PC-9 (cell line): ENCODE measurements at regions not wholly inside any gene's neighbourhood (a gene's known extent, or its start where the extent isn't known, plus 50 kb on each side); places are given as distances from the start of the nearest gene placed in this dataset.

Experiments
- BruUV-seq: library from RNA; stranded (reverse); fragments of 400-500 nt; replicated peaks from 2 replicates; lab custom pipeline; 2021; lab: Mats Ljungman, UMichigan
- CTCF ChIA-PET: fragments of 300-600 bp; sonication (Branson Sonifier 250); formaldehyde crosslinking; loops from one replicate; lab custom pipeline; 2022; ENCODE audit warnings: antibody characterized with exemption; lab: Charles Lee
- POLR2A ChIA-PET: fragments of 300-600 bp; sonication (Branson Sonifier 250); formaldehyde crosslinking; loops from one replicate; lab custom pipeline; 2022; ENCODE audit warnings: antibody characterized with exemption; ENCODE audit not compliant: unreplicated experiment; lab: Charles Lee
- DNase-seq, 2 experiments: peaks; one replicate each; pipeline versions ENCODE4 v3.0.0 to v3.0.0-alpha.2; 2015 to 2022; ENCODE audit warnings: mixed read lengths in 1 of 2
- H2AFZ ChIP-seq: fragments of 200-600 bp; sonication (generic); 2 replicates; pipeline ENCODE4 v1.8.1; 2017; ENCODE audit warnings: antibody characterized with exemption
- H3F3A ChIP-seq: fragments of 200-600 bp; sonication (generic); 2 replicates; pipeline ENCODE4 v1.8.1; 2017; ENCODE audit warnings: antibody characterized with exemption, mild to moderate bottlenecking, low read depth; ENCODE audit not compliant: insufficient read depth
- H3K27ac ChIP-seq: fragments of 200-600 bp; sonication (generic); 2 replicates; pipeline ENCODE4 v1.6.1; 2016; ENCODE audit warnings: mixed run types
- H3K27me3 ChIP-seq: fragments of 200-600 bp; sonication (generic); 2 replicates; pipeline ENCODE4 v1.6.1; 2016; ENCODE audit warnings: low read depth, mixed run types; ENCODE audit not compliant: insufficient read depth
- H3K36me3 ChIP-seq: fragments of 200-600 bp; sonication (generic); 2 replicates; pipeline ENCODE4 v1.6.1; 2016; ENCODE audit warnings: low read depth, mixed run types
- H3K4me1 ChIP-seq: fragments of 200-600 bp; sonication (generic); replicated peaks from 2 replicates; pipeline ENCODE4 v1.6.1; 2016; ENCODE audit warnings: mixed run types; ENCODE audit not compliant: insufficient read depth
- H3K4me2 ChIP-seq: fragments of 200-600 bp; sonication (generic); 2 replicates; pipeline ENCODE4 v1.6.1; 2017; ENCODE audit warnings: mixed run types
- H3K4me3 ChIP-seq: fragments of 200-600 bp; sonication (generic); 2 replicates; pipeline ENCODE4 v1.6.1; 2016; ENCODE audit warnings: mixed run types
- H3K79me2 ChIP-seq: fragments of 200-600 bp; sonication (generic); 2 replicates; pipeline ENCODE4 v1.6.1; 2017; ENCODE audit warnings: low read depth, mixed run types
- H3K9me2 ChIP-seq: fragments of 200-600 bp; sonication (generic); 2 replicates; pipeline ENCODE4 v1.8.1; 2017; ENCODE audit warnings: mild to moderate bottlenecking; ENCODE audit not compliant: insufficient read depth
- H3K9me3 ChIP-seq: fragments of 200-600 bp; sonication (generic); 2 replicates; pipeline ENCODE4 v1.8.1; 2016; ENCODE audit warnings: low read depth; ENCODE audit not compliant: insufficient read depth
- H4K20me1 ChIP-seq: fragments of 200-600 bp; sonication (generic); 2 replicates; pipeline ENCODE4 v1.8.1; 2017; ENCODE audit not compliant: insufficient read depth
- EZH2 ChIP-seq: fragments of 200-600 bp; sonication (generic); IDR thresholded peaks from 2 replicates; pipeline ENCODE4 v1.8.0; 2017; ENCODE audit warnings: antibody characterized with exemption, low read depth
- intact Hi-C: fragments of 100-400 bp; cut with micrococcal nuclease; formaldehyde crosslinking; loops from one replicate; pipeline ENCODE4 v1.10.0; 2022; ENCODE audit not compliant: unreplicated experiment
- TF ChIP-seq, protein P1 (sequence below): fragments of 200-600 bp; sonication (generic); conservative IDR thresholded peaks from 2 replicates; pipeline ENCODE4 v1.6.1; 2017; ENCODE audit warnings: mixed run types, antibody characterized with exemption, mild to moderate bottlenecking, moderate library complexity

- Histone ChIP-seq H3K27me3 (no peaks in the 10 kb centered on the region), H3K27ac (no peak overlapping the region), H3K4me3 (no peak overlapping the region), H3K36me3 (no peaks in the 10 kb centered on the region), H3F3A (no peaks in the 10 kb centered on the region), H2AFZ (no peak overlapping the region), H3K9me3 (no peaks in the 10 kb centered on the region), H3K79me2 (no peaks in the 10 kb centered on the region), H3K9me2 (no peaks in the 10 kb centered on the region), H3K4me2 (no peak overlapping the region), H4K20me1 (no peaks in the 10 kb centered on the region), H3K4me1 (no peaks in the 10 kb centered on the region)
- intact Hi-C loops: no loop called here
- TF ChIP-seq, protein P1, sequence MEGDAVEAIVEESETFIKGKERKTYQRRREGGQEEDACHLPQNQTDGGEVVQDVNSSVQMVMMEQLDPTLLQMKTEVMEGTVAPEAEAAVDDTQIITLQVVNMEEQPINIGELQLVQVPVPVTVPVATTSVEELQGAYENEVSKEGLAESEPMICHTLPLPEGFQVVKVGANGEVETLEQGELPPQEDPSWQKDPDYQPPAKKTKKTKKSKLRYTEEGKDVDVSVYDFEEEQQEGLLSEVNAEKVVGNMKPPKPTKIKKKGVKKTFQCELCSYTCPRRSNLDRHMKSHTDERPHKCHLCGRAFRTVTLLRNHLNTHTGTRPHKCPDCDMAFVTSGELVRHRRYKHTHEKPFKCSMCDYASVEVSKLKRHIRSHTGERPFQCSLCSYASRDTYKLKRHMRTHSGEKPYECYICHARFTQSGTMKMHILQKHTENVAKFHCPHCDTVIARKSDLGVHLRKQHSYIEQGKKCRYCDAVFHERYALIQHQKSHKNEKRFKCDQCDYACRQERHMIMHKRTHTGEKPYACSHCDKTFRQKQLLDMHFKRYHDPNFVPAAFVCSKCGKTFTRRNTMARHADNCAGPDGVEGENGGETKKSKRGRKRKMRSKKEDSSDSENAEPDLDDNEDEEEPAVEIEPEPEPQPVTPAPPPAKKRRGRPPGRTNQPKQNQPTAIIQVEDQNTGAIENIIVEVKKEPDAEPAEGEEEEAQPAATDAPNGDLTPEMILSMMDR: no peak
- no peak for TF ChIP-seq EZH2
- CTCF ChIA-PET: no interaction called here
- no TSS peak for BruUV-seq
- no peak for DNase-seq
- POLR2A ChIA-PET: no interaction called here
Measured at GRCh38 chr2:140061240-140061639, 1281.0 kb upstream of the NXPH2 start.

DNA sequence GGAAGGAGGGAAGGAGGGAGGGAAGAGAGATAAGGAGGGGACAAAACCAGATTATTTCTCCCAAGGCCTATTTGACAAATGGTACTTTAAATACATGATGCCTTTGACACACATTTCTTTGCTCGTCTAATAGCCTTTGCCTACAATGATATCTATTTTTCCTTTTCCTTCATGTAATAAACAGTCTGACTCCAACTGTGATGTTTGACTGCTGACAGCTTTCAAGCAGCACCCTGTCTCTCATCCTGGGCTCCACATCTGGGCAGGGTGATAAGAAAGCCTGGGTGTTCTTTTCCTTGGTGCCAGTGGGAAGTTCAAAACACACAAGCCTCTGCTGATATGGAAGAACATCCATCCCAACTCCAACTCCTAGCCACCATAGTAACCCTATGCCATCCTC lies 1277.7 kb upstream of the NXPH2 start:
- no peak overlapping the region for H3K4me3 ChIP-seq
- H4K20me1 ChIP-seq: no peaks in the 10 kb centered on the region
- H3K27me3 ChIP-seq: no peaks in the 10 kb centered on the region
- DNase-seq: no peak
- no peak overlapping the region for H2AFZ ChIP-seq
- H3K36me3 ChIP-seq: no peaks in the 10 kb centered on the region
- H3K79me2 ChIP-seq: no peaks in the 10 kb centered on the region
- H3F3A ChIP-seq: no peaks in the 10 kb centered on the region
- intact Hi-C loops: loop anchor here (2.0 kb wide), 1 partner anchor 39 kb away; no protein-coding TSS in a partner anchor
- TF ChIP-seq EZH2: no peak
- ChIA-PET POLR2A (no interaction called here), CTCF (no interaction called here)
- H3K9me2 ChIP-seq: no peaks in the 10 kb centered on the region
- no peaks in the 10 kb centered on the region for H3K9me3 ChIP-seq
- H3K27ac ChIP-seq: no peak overlapping the region
- H3K4me2 ChIP-seq: no peak overlapping the region
- H3K4me1 ChIP-seq: no peaks in the 10 kb centered on the region
- no TSS peak for BruUV-seq

- no peaks in the 10 kb centered on the region for H4K20me1 ChIP-seq
- no peaks in the 10 kb centered on the region for H3F3A ChIP-seq
- intact Hi-C loops: no loop called here
- no peak for DNase-seq
- TF ChIP-seq, protein P1: no peak
- no peak for TF ChIP-seq EZH2
- no peaks in the 10 kb centered on the region for H3K4me1 ChIP-seq
- no peaks in the 10 kb centered on the region for H3K79me2 ChIP-seq
- no peak overlapping the region for H2AFZ ChIP-seq
- H3K36me3 ChIP-seq: no peaks in the 10 kb centered on the region
- H3K4me3 ChIP-seq: no peak overlapping the region
- BruUV-seq: no TSS peak
- no peaks in the 10 kb centered on the region for H3K27me3 ChIP-seq
- no peaks in the 10 kb centered on the region; the same call in 1 of the 2 replicates for H3K9me3 ChIP-seq
- H3K9me2 ChIP-seq: 0 out of 2 replicates have a peak, but pooled peaks cover 3% of the 10 kb centered on the region
- CTCF ChIA-PET: interaction anchor here (0.7 kb wide), 1 partner anchor 164 kb away, joined by 3 read pairs; no protein-coding TSS in a partner anchor
- POLR2A ChIA-PET: no interaction called here
- H3K27ac ChIP-seq: no peak overlapping the region
- no peak overlapping the region for H3K4me2 ChIP-seq
Measured at GRCh38 chr2:140041811-140042210, 1261.6 kb upstream of the NXPH2 start.

- BruUV-seq: no TSS peak
- POLR2A ChIA-PET: no interaction called here
- TF ChIP-seq EZH2: no peak
- TF ChIP-seq, protein P1: no peak
Measured at GRCh38 chr2:140041239-140041638, 1261.0 kb upstream of the NXPH2 start.

More at GRCh38 chr2:140041239-140041638, 1261.0 kb upstream of the NXPH2 start:
- H3K4me3 ChIP-seq: no peak overlapping the region
- H3K9me2 ChIP-seq: 0 out of 2 replicates have a peak, but pooled peaks cover 3% of the 10 kb centered on the region
- no peaks in the 10 kb centered on the region for H3F3A ChIP-seq
- DNase-seq: no peak
- CTCF ChIA-PET: no interaction called here
- no peak overlapping the region for H3K27ac ChIP-seq
- no peaks in the 10 kb centered on the region for H3K4me1 ChIP-seq
- H4K20me1 ChIP-seq: no peaks in the 10 kb centered on the region
- no peak overlapping the region for H3K4me2 ChIP-seq
- H3K79me2 ChIP-seq: no peaks in the 10 kb centered on the region
- H3K36me3 ChIP-seq: no peaks in the 10 kb centered on the region
- H3K9me3 ChIP-seq: no peaks in the 10 kb centered on the region; the same call in 1 of the 2 replicates
- no peaks in the 10 kb centered on the region for H3K27me3 ChIP-seq
- no peak overlapping the region for H2AFZ ChIP-seq
- intact Hi-C loops: no loop called here
